Cardiac muscle cell (in vitro differentiated cells and primary cell): ENCODE measurements at regions not wholly inside any gene's neighbourhood (a gene's known extent, or its start where the extent isn't known, plus 50 kb on each side); places are given as distances from the start of the nearest gene placed in this dataset.
"Not testable (repeated sequence)": the region's sequence is repeated elsewhere in the genome, so short reads cannot be mapped to it uniquely, and the experiment has no call there.

Experiments
- DNase-seq, 2 donors: peaks; one replicate each; pipeline versions ENCODE4 v3.0.0 to v3.0.0-alpha.2; 2010 to 2017; ENCODE audit warnings: low read depth in 1 of 2, low spot score in 1 of 2
- H3K27ac ChIP-seq: fragments of 200-600 bp; sonication (generic); 2 replicates; pipeline ENCODE4 v1.5.1; 2016
- H3K27me3 ChIP-seq: fragments of 200-600 bp; sonication (generic); 2 replicates; pipeline ENCODE4 v1.6.0; 2016; ENCODE audit warnings: control low read depth
- H3K36me3 ChIP-seq: fragments of 200-600 bp; sonication (generic); 2 replicates; pipeline ENCODE4 v1.5.1; 2016; ENCODE audit warnings: control low read depth
- H3K4me1 ChIP-seq: fragments of 200-600 bp; sonication (generic); 2 replicates; pipeline ENCODE4 v1.8.1; 2017; ENCODE audit warnings: low read depth, mild to moderate bottlenecking, mixed run types
- H3K4me3 ChIP-seq: fragments of 200-600 bp; sonication (generic); 2 replicates; pipeline ENCODE4 v1.5.1; 2016; ENCODE audit warnings: mild to moderate bottlenecking
- H3K9me3 ChIP-seq: fragments of 200-600 bp; sonication (generic); 2 replicates; pipeline ENCODE4 v1.5.1; 2017; ENCODE audit warnings: low read depth, mild to moderate bottlenecking, control low read depth
- CTCF ChIP-seq: IDR thresholded peaks from 2 replicates; pipeline ENCODE4 v1.5.1; 2012; ENCODE audit warnings: low read depth, mild to moderate bottlenecking, low read length

GRCh38 chr5:127216143-127216542 is 74.5 kb upstream of the MEGF10 start:
- Histone ChIP-seq H3K27me3 (no peaks in the 10 kb centered on the region), H3K9me3 (no peaks in the 10 kb centered on the region), H3K4me1 (no peaks in the 10 kb centered on the region), H3K4me3 (no peak overlapping the region), H3K36me3 (no peaks in the 10 kb centered on the region), H3K27ac (no peak overlapping the region)
- DNase-seq: no peak
- no peak for TF ChIP-seq CTCF

- peak; percentile 13 to 40 for DNase-seq
- Histone ChIP-seq H3K27ac (no peak overlapping the region), H3K36me3 (no peaks in the 10 kb centered on the region), H3K4me1 (no peaks in the 10 kb centered on the region), H3K4me3 (no peak overlapping the region), H3K9me3 (no peaks in the 10 kb centered on the region), H3K27me3 (no peaks in the 10 kb centered on the region)
- TF ChIP-seq CTCF: no peak
These were observed 73.5 kb upstream of the MEGF10 start for GRCh38 chr5:127216898-127217675.

- H3K27me3 ChIP-seq, H3K27ac ChIP-seq, DNase-seq, H3K36me3 ChIP-seq, H3K4me3 ChIP-seq, H3K4me1 ChIP-seq, H3K9me3 ChIP-seq: not testable (repeated sequence)
These were observed 68.7 kb upstream of the MEGF10 start for GRCh38 chr5:127221936-127222335.

GRCh38 chr5:127222571-127223156 is 67.9 kb upstream of the MEGF10 start:
- H3K4me1 ChIP-seq, H3K4me3 ChIP-seq, H3K9me3 ChIP-seq, H3K27me3 ChIP-seq, DNase-seq, H3K27ac ChIP-seq, H3K36me3 ChIP-seq: not testable (repeated sequence)

- no peaks in the 10 kb centered on the region for H3K36me3 ChIP-seq
- no peaks in the 10 kb centered on the region for H3K4me1 ChIP-seq
- DNase-seq: no peak
- H3K27me3 ChIP-seq: peaks cover 9% of the 10 kb centered on the region
- H3K27ac ChIP-seq: no peak overlapping the region
- no peaks in the 10 kb centered on the region for H3K9me3 ChIP-seq
- no peak overlapping the region for H3K4me3 ChIP-seq
- no peak for TF ChIP-seq CTCF
These were observed 67.2 kb upstream of the MEGF10 start for GRCh38 chr5:127223256-127223974.

- Histone ChIP-seq H3K27me3 (peaks cover 34% of the 10 kb centered on the region), H3K4me3 (no peak overlapping the region), H3K36me3 (no peaks in the 10 kb centered on the region), H3K4me1 (no peaks in the 10 kb centered on the region), H3K27ac (no peak overlapping the region), H3K9me3 (no peaks in the 10 kb centered on the region)
- no peak for TF ChIP-seq CTCF
- DNase-seq: no peak
These were observed 62.7 kb upstream of the MEGF10 start for GRCh38 chr5:127227881-127228280.
